HCT116 (cell line): ENCODE measurements at regions not wholly inside any gene's neighbourhood (a gene's known extent, or its start where the extent isn't known, plus 50 kb on each side); places are given as distances from the start of the nearest gene placed in this dataset.

Experiments
- ATAC-seq: fragments of 200-7000 bp; cut with Tn5 transposase; 2 replicates; pipeline ENCODE4 v1.9.1; 2020; ENCODE audit warnings: mild to moderate bottlenecking, moderate library complexity
- BruUV-seq: library from RNA; stranded (reverse); fragments of 400-500 nt; replicated peaks from 2 replicates; lab custom pipeline; 2021; lab: Mats Ljungman, UMichigan
- CTCF ChIA-PET: fragments of 300-600 bp; sonication (Branson Sonifier 250); formaldehyde crosslinking; loops from one replicate; lab custom pipeline; 2021; ENCODE audit warnings: antibody characterized with exemption; lab: Charles Lee
- POLR2A ChIA-PET: fragments of 300-600, 350-600 bp; sonication (Branson Sonifier 250); formaldehyde crosslinking; loops from one replicate; lab custom pipeline; 2021; ENCODE audit warnings: antibody characterized with exemption; lab: Charles Lee
- RAD21 ChIA-PET, 2 experiments: fragments of 300-600 bp; sonication (Branson Sonifier 250); formaldehyde crosslinking; loops; one replicate each; lab custom pipeline; 2023; ENCODE audit warnings: low total read pairs in 2 of 2; ENCODE audit not compliant: uncharacterized antibody in 2 of 2, unreplicated experiment in 2 of 2, low non-redundant PET in 1 of 2; lab: Charles Lee
- DNase-seq: peaks from one replicate; pipeline ENCODE4 v3.0.0-alpha.2; 2010; ENCODE audit warnings: low read depth, low spot score
- H2AFZ ChIP-seq: fragments of 200-600 bp; shearing (Covaris generic), sonication (generic); 2 replicates; pipeline ENCODE4 v1.6.1; 2017; ENCODE audit warnings: low read depth, mixed run types, mixed read lengths, antibody characterized with exemption, low read length; ENCODE audit not compliant: poor library complexity, severe bottlenecking
- H3K27ac ChIP-seq: 2 replicates; pipeline ENCODE4 v1.5.1; 2012; ENCODE audit warnings: low read depth, low read length
- H3K27me3 ChIP-seq: fragments of 200-600 bp; sonication (generic); 2 replicates; pipeline ENCODE4 v1.6.1; 2016; ENCODE audit warnings: mixed run types, low read length, mixed read lengths; ENCODE audit not compliant: insufficient read depth
- H3K36me3 ChIP-seq, 2 experiments: fragments of 200-500 bp in 1 of 2; fragments of 200-600 bp in 1 of 2; sonication (Bioruptor generic) in 1 of 2; sonication (generic) in 1 of 2; 2 replicates each; pipeline versions ENCODE4 v1.5.1 to v1.6.1; 2014 to 2016; ENCODE audit warnings: low read length in 2 of 2, inconsistent platforms in 1 of 2, mixed read lengths in 1 of 2, mixed run types in 1 of 2; ENCODE audit not compliant: insufficient read depth in 2 of 2, control insufficient read depth in 1 of 2
- H3K4me1 ChIP-seq, 2 experiments: fragments of 200-600 bp in 1 of 2; sonication (generic) in 1 of 2; 2 replicates each; pipeline versions ENCODE4 v1.5.1 to v1.6.1; 2012 to 2017; ENCODE audit warnings: low read length in 2 of 2, inconsistent platforms in 1 of 2, mild to moderate bottlenecking in 1 of 2, mixed read lengths in 1 of 2, mixed run types in 1 of 2, moderate library complexity in 1 of 2; ENCODE audit not compliant: insufficient read depth in 2 of 2, control insufficient read depth in 1 of 2
- H3K4me2 ChIP-seq: fragments of 200-600 bp; sonication (generic); 2 replicates; pipeline ENCODE4 v1.6.1; 2017; ENCODE audit warnings: mixed run types, low read length, mixed read lengths
- H3K4me3 ChIP-seq, 2 experiments: fragments of 200-600 bp in 1 of 2; sonication (generic) in 1 of 2; replicated peaks in 1 of 2; 2 replicates each; pipeline ENCODE4 v1.5.1; 2011 to 2016; ENCODE audit warnings: low read length in 2 of 2, control low read depth in 1 of 2, low read depth in 1 of 2, mild to moderate bottlenecking in 1 of 2, mixed read lengths in 1 of 2, mixed run types in 1 of 2
- H3K79me2 ChIP-seq: fragments of 200-600 bp; sonication (generic); 2 replicates; pipeline ENCODE4 v1.6.1; 2017; ENCODE audit warnings: mild to moderate bottlenecking, mixed run types, low read length, moderate library complexity, mixed read lengths; ENCODE audit not compliant: insufficient read depth
- H3K9ac ChIP-seq: fragments of 200-600 bp; sonication (generic); 2 replicates; pipeline ENCODE4 v1.6.1; 2016; ENCODE audit warnings: low read length, mixed read lengths
- H3K9me2 ChIP-seq: fragments of 200-600 bp; sonication (generic), shearing (Covaris generic); 2 replicates; pipeline ENCODE4 v1.6.1; 2017; ENCODE audit warnings: mixed run types, mild to moderate bottlenecking, moderate library complexity; ENCODE audit not compliant: insufficient read depth
- H3K9me3 ChIP-seq, 2 experiments: fragments of 200-500 bp in 1 of 2; fragments of 200-600 bp in 1 of 2; sonication (Bioruptor generic) in 1 of 2; sonication (generic) in 1 of 2; 2 replicates each; pipeline ENCODE4 v1.6.1; 2014 to 2017; ENCODE audit warnings: low read length in 2 of 2, mixed read lengths in 2 of 2, inconsistent platforms in 1 of 2, low read depth in 1 of 2, mild to moderate bottlenecking in 1 of 2, mixed run types in 1 of 2, moderate library complexity in 1 of 2; ENCODE audit not compliant: control insufficient read depth in 1 of 2, insufficient read depth in 1 of 2
- H4K20me1 ChIP-seq: fragments of 200-600 bp; sonication (generic), shearing (Covaris generic); 2 replicates; pipeline ENCODE4 v1.6.1; 2017; ENCODE audit warnings: mixed run types, mild to moderate bottlenecking, moderate library complexity; ENCODE audit not compliant: insufficient read depth
- CEBPB ChIP-seq: IDR thresholded peaks from 2 replicates; pipeline ENCODE4 v1.6.1; 2012; ENCODE audit warnings: low read depth
- EZH2phosphoT487 ChIP-seq: fragments of 200-600 bp; IDR thresholded peaks from 2 replicates; pipeline ENCODE4 v1.6.1; 2018; ENCODE audit warnings: antibody characterized with exemption, borderline replicate concordance
- FOSL1 ChIP-seq: IDR thresholded peaks from 2 replicates; pipeline ENCODE4 v1.6.1; 2012; ENCODE audit warnings: low read depth
- POLR2A ChIP-seq: IDR thresholded peaks from 2 replicates; pipeline ENCODE4 v1.7.0; 2011; ENCODE audit warnings: borderline replicate concordance; ENCODE audit not compliant: insufficient read depth, insufficient read length; ENCODE audit errors: extremely low read depth
- RAD21 ChIP-seq: IDR thresholded peaks from 2 replicates; pipeline ENCODE4 v1.6.1; 2012; ENCODE audit warnings: low read depth, mild to moderate bottlenecking
- SP1 ChIP-seq: IDR thresholded peaks from 2 replicates; pipeline ENCODE4 v1.6.1; 2012; ENCODE audit warnings: low read depth
- TCF7L2 ChIP-seq: IDR thresholded peaks from 2 replicates; pipeline ENCODE4 v1.7.0; 2011; ENCODE audit warnings: borderline replicate concordance, inconsistent platforms; ENCODE audit not compliant: insufficient read depth, insufficient read length; ENCODE audit errors: extremely low read depth
- ZFX ChIP-seq: fragments of 450-650 bp; IDR thresholded peaks from 2 replicates; pipeline ENCODE4 v1.6.1; 2017
- ZNF274 ChIP-seq: fragments of 200-500 bp; sonication (Bioruptor generic); IDR thresholded peaks from 2 replicates; pipeline ENCODE4 v1.6.1; 2014; ENCODE audit warnings: mild to moderate bottlenecking, low read depth, low read length, inconsistent platforms
- intact Hi-C: fragments of 100-400 bp; cut with micrococcal nuclease; formaldehyde crosslinking; loops from 2 replicates; pipeline ENCODE4 v1.10.0; 2022
- TF ChIP-seq, protein P1 (sequence below): IDR thresholded peaks from 2 replicates; pipeline ENCODE4 v1.6.1; 2011; ENCODE audit warnings: mild to moderate bottlenecking, low read length, moderate library complexity; ENCODE audit not compliant: insufficient replicate concordance; ENCODE audit errors: extremely low read depth
- TF ChIP-seq, protein P2 (sequence below): IDR thresholded peaks from 2 replicates; pipeline ENCODE4 v1.6.1; 2012
- TF ChIP-seq, protein P3 (sequence below), 3 experiments: fragments of 200-600 bp in 1 of 3; sonication (generic) in 1 of 3; IDR thresholded peaks in 2 of 3; conservative IDR thresholded peaks in 1 of 3; 2 replicates each; pipeline ENCODE4 v1.5.1; 2012 to 2017; ENCODE audit warnings: low read depth in 2 of 3, low read length in 2 of 3, antibody characterized with exemption in 1 of 3, borderline replicate concordance in 1 of 3, control low read depth in 1 of 3, mild to moderate bottlenecking in 1 of 3, mixed read lengths in 1 of 3, mixed run types in 1 of 3, moderate library complexity in 1 of 3; ENCODE audit not compliant: insufficient read depth in 1 of 3

DNA sequence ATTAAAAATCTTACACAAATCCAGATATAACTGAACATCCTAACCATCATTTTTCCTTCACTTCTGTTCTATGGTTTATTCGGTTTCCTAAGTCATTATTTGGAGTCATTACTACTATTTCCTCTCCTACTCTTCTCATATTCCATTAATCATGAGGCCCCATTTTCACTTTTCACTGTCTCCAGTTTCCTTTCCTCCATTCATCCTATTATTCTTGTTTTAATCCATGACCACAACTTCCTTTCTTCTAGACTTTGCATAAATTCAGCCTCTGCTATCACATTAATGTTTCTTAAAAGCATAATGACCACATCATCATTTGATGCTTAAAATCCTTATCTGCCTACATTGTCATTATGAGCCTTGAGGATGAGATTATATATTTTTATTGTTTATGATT is 555.0 kb upstream of the NDST4 start (continued):
- no peak for TF ChIP-seq ZNF274
- TF ChIP-seq TCF7L2, result no peak
- TF ChIP-seq POLR2A, result no peak
- TF ChIP-seq FOSL1, result no peak
- TF ChIP-seq EZH2phosphoT487, result no peak
- no peak for TF ChIP-seq RAD21
- TF ChIP-seq, protein P1, sequence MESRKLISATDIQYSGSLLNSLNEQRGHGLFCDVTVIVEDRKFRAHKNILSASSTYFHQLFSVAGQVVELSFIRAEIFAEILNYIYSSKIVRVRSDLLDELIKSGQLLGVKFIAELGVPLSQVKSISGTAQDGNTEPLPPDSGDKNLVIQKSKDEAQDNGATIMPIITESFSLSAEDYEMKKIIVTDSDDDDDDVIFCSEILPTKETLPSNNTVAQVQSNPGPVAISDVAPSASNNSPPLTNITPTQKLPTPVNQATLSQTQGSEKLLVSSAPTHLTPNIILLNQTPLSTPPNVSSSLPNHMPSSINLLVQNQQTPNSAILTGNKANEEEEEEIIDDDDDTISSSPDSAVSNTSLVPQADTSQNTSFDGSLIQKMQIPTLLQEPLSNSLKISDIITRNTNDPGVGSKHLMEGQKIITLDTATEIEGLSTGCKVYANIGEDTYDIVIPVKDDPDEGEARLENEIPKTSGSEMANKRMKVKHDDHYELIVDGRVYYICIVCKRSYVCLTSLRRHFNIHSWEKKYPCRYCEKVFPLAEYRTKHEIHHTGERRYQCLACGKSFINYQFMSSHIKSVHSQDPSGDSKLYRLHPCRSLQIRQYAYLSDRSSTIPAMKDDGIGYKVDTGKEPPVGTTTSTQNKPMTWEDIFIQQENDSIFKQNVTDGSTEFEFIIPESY, result no peak

DNA sequence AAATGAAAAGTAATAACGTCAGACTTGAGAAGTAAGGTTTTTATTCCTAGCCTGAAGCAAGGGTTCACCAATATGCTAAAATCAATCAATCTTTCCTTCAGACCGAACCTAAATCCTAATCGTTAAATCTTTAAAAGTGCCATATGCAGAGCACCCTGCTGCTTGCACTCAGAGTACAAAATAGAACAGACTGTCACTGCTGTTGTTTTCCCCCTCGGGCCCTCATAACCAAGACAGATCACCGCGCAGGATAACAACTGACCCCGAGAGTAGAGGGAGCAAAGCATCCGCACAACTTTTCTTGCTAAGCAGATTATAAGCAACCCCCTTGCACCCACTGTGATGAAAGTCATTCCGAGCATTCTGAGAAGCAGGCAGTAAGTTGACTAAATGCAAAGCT is 550.9 kb upstream of the NDST4 start:
- RAD21 ChIA-PET, result no interaction called here
- CTCF ChIA-PET, result no interaction called here
- no peaks in the 10 kb centered on the region for H3K9me2 ChIP-seq
- TF ChIP-seq TCF7L2, result no peak
- TF ChIP-seq FOSL1, result no peak
- TF ChIP-seq, protein P2, sequence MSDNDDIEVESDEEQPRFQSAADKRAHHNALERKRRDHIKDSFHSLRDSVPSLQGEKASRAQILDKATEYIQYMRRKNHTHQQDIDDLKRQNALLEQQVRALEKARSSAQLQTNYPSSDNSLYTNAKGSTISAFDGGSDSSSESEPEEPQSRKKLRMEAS, result no peak
- TF ChIP-seq SP1, result no peak
- TF ChIP-seq, protein P1, result no peak
- no peak for TF ChIP-seq CEBPB
- no peak for TF ChIP-seq ZFX
- TF ChIP-seq, protein P3, sequence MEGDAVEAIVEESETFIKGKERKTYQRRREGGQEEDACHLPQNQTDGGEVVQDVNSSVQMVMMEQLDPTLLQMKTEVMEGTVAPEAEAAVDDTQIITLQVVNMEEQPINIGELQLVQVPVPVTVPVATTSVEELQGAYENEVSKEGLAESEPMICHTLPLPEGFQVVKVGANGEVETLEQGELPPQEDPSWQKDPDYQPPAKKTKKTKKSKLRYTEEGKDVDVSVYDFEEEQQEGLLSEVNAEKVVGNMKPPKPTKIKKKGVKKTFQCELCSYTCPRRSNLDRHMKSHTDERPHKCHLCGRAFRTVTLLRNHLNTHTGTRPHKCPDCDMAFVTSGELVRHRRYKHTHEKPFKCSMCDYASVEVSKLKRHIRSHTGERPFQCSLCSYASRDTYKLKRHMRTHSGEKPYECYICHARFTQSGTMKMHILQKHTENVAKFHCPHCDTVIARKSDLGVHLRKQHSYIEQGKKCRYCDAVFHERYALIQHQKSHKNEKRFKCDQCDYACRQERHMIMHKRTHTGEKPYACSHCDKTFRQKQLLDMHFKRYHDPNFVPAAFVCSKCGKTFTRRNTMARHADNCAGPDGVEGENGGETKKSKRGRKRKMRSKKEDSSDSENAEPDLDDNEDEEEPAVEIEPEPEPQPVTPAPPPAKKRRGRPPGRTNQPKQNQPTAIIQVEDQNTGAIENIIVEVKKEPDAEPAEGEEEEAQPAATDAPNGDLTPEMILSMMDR (IDR thresholded peaks at IDR 0.05 in 2 of 3, conservative IDR thresholded peaks at IDR 0.05 in 1 of 3; ENCODE audit: borderline replicate concordance in 1 of 3, insufficient read depth in 1 of 3, low read depth in 2 of 3, low read length in 2 of 3), result no peak
- TF ChIP-seq ZNF274, result no peak
- no TSS peak for BruUV-seq
- no peak overlapping the region for H3K27ac ChIP-seq
- no peaks in the 10 kb centered on the region for H3K9me3 ChIP-seq
- no peaks in the 10 kb centered on the region for H3K4me1 ChIP-seq
- no peak overlapping the region for H3K4me3 ChIP-seq
- no peak overlapping the region for H3K9ac ChIP-seq
- H3K36me3 ChIP-seq, result no peaks in the 10 kb centered on the region
- H3K79me2 ChIP-seq, result no peaks in the 10 kb centered on the region
- no peaks in the 10 kb centered on the region for H3K27me3 ChIP-seq
- no peaks in the 10 kb centered on the region for H4K20me1 ChIP-seq
- DNase-seq (no peak), ATAC-seq (no peak)
- no peak overlapping the region for H3K4me2 ChIP-seq
- POLR2A ChIA-PET, result no interaction called here
- no peak overlapping the region for H2AFZ ChIP-seq
- intact Hi-C loops, result no loop called here
